ENCODE measurements at regions not wholly inside any gene's neighbourhood (a gene's known extent, or its start where the extent isn't known, plus 50 kb on each side); places are given as distances from the start of the nearest gene placed in this dataset.

DNA sequence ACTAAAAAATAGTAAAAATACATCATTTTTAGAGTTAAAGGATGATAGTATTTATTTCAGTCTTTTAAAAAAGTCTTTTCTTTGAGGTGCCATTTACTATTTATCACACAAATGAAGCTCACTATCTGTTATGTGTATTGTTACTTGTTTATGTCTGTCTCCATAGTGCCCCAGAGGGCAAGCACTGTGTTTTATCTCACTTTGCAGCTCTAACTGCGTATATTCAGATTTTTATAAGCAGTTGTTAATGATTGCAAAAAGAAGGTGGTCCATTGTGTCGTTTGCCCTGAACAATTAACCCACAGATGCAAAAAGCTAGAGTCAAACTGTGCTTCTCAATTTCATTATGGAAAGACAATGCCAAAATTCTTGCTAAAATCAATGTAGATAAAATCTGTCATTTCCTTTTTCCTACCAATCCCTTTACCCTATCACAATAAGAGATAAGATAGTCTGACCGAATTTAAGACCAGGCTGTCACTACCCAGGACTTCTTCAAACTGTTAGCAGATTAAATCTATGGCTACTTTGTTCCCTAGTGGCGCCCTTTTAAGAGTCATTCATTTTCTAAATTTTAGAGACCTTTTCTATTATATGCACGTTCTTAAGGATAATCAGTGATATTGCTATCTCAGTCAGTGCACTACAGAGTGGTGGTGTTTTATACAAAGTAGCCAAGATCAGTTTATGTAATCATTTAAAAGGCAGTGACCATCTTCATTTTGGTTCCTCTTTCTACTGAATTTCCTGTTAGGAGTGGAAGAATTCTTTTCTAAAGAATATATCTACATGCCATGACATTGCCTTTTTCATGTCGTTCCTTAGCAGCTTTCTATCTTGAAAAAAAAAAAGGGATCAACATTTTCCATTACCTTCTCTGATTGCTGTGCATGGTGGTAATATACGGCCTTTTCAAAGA lies 133.1 kb upstream of the PRDM1 start:
- TF ChIP-seq, protein P1, sequence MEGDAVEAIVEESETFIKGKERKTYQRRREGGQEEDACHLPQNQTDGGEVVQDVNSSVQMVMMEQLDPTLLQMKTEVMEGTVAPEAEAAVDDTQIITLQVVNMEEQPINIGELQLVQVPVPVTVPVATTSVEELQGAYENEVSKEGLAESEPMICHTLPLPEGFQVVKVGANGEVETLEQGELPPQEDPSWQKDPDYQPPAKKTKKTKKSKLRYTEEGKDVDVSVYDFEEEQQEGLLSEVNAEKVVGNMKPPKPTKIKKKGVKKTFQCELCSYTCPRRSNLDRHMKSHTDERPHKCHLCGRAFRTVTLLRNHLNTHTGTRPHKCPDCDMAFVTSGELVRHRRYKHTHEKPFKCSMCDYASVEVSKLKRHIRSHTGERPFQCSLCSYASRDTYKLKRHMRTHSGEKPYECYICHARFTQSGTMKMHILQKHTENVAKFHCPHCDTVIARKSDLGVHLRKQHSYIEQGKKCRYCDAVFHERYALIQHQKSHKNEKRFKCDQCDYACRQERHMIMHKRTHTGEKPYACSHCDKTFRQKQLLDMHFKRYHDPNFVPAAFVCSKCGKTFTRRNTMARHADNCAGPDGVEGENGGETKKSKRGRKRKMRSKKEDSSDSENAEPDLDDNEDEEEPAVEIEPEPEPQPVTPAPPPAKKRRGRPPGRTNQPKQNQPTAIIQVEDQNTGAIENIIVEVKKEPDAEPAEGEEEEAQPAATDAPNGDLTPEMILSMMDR (IDR thresholded peaks at IDR 0.05; ENCODE audit: insufficient read depth, low read length, severe bottlenecking), result no peak
- H3K36me3 ChIP-seq (ENCODE audit: control insufficient read depth, insufficient read depth, low read length), result no peaks in the 10 kb centered on the region
- no peaks in the 10 kb centered on the region for H3K27me3 ChIP-seq (ENCODE audit: control insufficient read depth, insufficient read depth, low read length)
- FAIRE-seq, result no peak
- no peak for DNase-seq (ENCODE audit: low read depth)
- no peak overlapping the region for H3K4me3 ChIP-seq (ENCODE audit: low read depth, low read length)

DNA sequence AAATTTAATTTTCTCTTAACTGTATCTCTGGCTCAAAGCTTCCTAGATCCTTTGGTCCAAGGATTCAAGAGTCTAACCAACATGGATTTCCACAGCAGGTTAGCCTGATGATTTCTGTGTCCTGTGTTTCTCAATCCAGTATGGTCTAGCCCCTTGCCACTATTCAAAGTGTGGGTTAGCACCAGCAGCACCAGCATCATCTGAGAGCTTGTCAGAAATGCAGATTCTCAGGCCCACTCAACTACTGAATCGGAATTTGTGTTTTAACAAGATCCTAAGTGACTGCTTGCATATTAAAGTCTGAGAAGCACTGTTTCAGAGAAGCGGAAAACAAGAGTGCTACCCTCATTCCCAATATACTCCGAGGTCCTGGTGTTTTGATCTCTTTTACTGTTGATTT lies 133.8 kb upstream of the PRDM1 start:
- FAIRE-seq (no peak), DNase-seq (ENCODE audit: low read depth) (no peak)
- TF ChIP-seq, protein P1 (IDR thresholded peaks at IDR 0.05; ENCODE audit: insufficient read depth, low read length, severe bottlenecking), result no peak
- no peak overlapping the region for H3K4me3 ChIP-seq (ENCODE audit: low read depth, low read length)
- H3K36me3 ChIP-seq (ENCODE audit: control insufficient read depth, insufficient read depth, low read length), result no peaks in the 10 kb centered on the region
- H3K27me3 ChIP-seq (ENCODE audit: control insufficient read depth, insufficient read depth, low read length), result no peaks in the 10 kb centered on the region

DNA sequence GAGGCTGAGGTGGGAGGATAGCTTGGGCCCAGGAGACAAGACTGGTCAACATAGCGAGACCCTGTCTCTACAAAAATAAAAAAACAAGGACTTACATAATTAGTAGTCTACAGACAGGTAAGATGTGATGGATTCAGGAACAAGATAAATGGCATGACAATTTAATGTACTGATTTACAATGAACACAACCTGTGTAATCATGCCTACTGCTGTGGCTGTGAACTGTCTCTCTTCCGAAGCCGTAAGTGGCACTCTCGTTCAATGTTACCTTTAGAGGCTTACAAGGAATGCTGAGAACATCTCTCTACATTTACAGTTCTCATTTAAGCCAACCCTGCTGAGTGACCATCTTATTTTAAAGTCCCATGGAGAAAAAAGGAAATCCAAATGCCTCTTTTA lies 134.8 kb upstream of the PRDM1 start:
- FAIRE-seq (no peak), DNase-seq (ENCODE audit: low read depth) (no peak)
- Histone ChIP-seq H3K36me3 (ENCODE audit: control insufficient read depth, insufficient read depth, low read length) (no peaks in the 10 kb centered on the region), H3K27me3 (ENCODE audit: control insufficient read depth, insufficient read depth, low read length) (no peaks in the 10 kb centered on the region), H3K4me3 (ENCODE audit: low read depth, low read length) (no peak overlapping the region)
- TF ChIP-seq, protein P1 (IDR thresholded peaks at IDR 0.05; ENCODE audit: insufficient read depth, low read length, severe bottlenecking), result no peak

DNA sequence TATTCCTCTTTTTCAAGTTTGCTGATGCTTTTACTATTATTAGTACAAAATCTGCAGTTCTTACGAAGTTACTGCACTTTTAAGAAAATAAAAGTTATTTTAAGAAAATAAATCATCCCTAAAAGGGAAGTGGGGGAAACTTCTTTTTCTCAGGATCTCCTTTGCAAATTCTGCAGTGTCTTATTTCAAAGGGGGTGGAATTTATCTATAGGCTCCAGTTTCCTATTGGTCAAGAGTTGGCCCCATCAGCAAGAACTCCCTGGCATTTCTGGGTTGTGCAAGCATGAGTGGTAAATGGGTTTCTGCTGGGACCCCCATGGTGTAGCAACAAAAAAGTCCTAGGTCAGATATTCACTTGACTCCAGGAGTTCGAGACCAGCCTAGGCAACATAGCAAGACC lies 136.3 kb upstream of the PRDM1 start:
- H3K36me3 ChIP-seq (ENCODE audit: control insufficient read depth, insufficient read depth, low read length), result no peaks in the 10 kb centered on the region
- no peak for FAIRE-seq
- H3K27me3 ChIP-seq (ENCODE audit: control insufficient read depth, insufficient read depth, low read length), result no peaks in the 10 kb centered on the region
- H3K4me3 ChIP-seq (ENCODE audit: low read depth, low read length), result no peak overlapping the region
- TF ChIP-seq, protein P1 (IDR thresholded peaks at IDR 0.05; ENCODE audit: insufficient read depth, low read length, severe bottlenecking), result no peak
- no peak for DNase-seq (ENCODE audit: low read depth)

DNA sequence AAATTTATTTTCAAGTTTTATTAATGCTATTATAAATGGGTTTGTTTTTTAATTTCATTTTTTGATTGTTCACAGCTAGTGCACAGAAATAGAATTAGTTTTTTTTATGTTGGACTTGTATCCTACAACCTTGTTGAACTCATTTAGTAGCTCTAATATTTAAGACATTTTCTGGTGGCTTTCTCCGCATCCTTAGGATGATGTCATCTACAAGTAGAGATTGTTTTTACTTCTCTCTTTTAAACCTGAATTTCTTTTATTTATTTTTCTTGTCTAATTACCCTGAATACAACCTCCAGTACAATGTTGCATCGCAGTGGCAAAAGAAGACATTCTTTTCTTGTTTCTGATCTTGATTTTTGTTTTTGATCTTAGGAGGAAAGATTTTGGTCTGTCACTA lies 142.6 kb upstream of the PRDM1 start:
- Histone ChIP-seq H3K4me3 (ENCODE audit: low read depth, low read length) (no peak overlapping the region), H3K36me3 (ENCODE audit: control insufficient read depth, insufficient read depth, low read length) (no peaks in the 10 kb centered on the region), H3K27me3 (ENCODE audit: control insufficient read depth, insufficient read depth, low read length) (no peaks in the 10 kb centered on the region)
- FAIRE-seq (no peak), DNase-seq (ENCODE audit: low read depth) (no peak)
- TF ChIP-seq, protein P1 (IDR thresholded peaks at IDR 0.05; ENCODE audit: insufficient read depth, low read length, severe bottlenecking), result no peak

All from bronchial epithelial cell (primary cell).